ENCODE measurements at regions not wholly inside any gene's neighbourhood (a gene's known extent, or its start where the extent isn't known, plus 50 kb on each side); places are given as distances from the start of the nearest gene placed in this dataset.

DNA sequence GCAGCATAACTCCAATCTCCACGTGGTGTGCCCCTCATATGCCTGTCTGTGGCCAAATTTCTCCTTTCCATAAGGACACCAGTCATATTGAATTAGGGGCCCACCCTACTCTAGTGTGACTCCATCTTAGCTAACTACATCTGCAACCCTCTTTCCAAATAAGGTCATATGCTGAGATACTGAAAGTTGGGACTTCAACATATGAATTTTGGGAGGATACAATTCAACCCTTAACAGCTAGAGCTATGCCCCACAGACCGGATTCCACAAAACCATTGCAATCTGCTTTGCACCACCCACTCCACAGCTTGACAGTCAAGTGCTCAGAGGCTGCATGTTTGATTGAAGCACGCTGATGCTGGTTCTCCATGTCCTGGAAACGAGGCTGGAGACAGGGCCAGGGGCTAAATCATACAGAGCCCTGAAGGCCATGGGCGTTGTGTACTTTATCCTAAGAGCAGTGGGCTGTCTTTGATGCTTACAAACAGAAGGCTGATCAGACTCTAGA lies 122.8 kb downstream of the MTX3 start:
- DNase-seq = no peak

DNA sequence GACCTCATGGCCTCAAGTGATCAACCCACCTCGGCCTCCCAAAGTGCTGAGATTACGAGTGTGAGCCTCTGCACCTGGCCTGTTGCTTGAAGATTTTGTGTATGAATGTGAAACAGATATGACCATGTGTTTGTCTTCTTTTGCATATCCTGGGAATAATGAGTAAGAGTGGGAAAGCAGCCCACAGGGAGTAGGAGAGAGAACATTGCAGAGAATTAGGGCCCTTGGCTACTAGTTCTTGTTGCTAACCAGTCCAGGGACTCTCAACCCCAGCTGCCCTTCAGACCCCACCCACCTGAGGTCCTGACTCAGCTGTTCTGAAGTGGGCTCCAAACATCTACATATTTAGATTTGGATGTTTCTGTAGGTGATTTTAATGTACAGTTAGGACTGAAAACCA lies 125.5 kb downstream of the MTX3 start:
- DNase-seq = no peak

GRCh38 chr5:79864364-79864763 lies 126.7 kb downstream of the MTX3 start:
- DNase-seq = no peak

GRCh38 chr5:79859588-79859987 lies 131.5 kb downstream of the MTX3 start:
- DNase-seq = no peak

DNA sequence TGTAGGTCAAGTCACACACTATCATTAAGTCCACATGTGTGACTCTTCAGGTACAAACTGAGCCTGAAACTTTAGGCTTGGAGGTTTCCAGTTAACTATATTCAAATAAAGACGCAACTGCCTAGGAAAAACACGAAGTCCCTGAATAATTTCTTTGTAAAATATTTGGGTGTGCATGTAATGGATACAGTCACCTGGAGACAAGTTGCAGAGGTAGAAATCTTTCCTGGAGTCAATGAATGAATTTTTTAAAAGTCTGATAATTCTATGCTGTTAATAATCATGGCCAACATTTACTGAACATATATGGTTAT lies 132.7 kb downstream of the MTX3 start:
- no peak for DNase-seq

GRCh38 chr5:79857714-79858409 lies 133.2 kb downstream of the MTX3 start:
- peak; percentile 73 for DNase-seq

DNA sequence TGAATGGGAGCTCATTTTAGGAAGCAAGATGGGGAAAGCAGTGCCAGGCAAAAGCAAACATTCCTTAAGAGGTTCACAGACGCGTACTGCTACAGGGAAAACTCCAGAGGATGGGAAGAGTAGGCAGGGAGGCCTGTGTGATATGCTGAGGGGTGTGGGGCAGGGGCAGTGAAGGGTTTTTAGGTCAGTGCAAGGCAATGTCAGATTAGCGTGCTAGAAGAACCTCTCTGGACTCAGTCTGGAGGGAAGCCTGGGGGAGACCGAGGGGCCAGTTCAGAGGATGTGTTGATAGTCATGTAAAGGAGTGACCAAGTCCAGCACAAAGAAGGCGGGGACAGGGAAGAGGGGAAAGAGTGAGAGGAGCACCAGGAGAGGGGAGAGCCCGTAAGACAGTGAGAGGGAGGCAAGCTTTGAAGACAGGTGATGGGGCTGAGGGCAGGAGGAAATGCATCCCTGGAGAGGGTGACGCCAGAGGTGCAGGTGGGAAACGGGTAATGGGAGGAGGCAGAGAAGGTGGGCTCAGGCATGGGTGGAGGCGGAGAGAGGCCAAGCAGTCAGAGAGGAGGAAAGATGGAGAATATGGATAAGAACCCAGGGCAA lies 134.5 kb downstream of the MTX3 start:
- DNase-seq = no peak

- DNase-seq = no peak
Observed at GRCh38 chr5:79853676-79854418, 137.2 kb downstream of the MTX3 start.

DNA sequence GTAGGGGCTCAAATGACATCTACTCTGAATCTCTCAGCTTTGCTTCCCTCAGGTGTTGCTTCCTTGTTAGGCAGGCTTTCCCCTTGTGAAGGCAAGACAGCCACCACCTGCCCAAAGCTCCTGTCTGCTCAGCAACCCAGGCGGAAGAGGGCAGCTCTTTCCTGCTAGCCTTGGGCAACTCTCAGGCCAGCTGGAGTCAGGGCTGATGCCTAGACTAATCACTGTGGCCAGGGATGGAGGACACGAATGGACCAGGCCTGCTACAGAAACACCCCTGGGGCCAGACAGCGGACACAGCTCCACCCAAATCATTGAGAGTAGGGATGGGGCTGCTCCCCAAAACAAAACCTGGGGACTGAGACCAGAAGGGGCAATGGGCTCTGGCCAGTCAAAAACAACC lies 138.0 kb downstream of the MTX3 start:
- no peak for DNase-seq

DNA sequence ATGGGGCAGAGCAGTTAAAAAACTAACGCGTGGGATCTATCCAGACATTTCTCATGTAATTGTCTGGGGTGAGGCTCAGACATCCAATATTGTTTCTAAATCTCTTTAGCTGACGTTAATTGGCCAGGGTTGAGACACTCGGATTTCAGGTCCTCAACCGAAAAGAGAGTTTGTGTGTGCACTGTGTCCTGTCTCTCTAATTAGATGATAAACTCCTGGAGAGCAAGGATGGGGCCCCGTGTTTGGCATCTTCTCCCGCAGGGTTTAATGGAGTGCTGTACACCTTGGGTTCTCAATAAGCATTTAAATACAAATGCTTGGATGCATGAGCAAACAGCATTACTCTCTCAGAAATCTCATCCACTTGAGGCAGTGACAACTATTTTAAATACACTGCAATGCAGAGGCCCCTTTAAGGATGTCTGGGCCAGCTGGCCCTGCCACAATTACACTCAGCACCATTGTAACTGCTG lies 139.6 kb downstream of the MTX3 start:
- no peak for DNase-seq

DNA sequence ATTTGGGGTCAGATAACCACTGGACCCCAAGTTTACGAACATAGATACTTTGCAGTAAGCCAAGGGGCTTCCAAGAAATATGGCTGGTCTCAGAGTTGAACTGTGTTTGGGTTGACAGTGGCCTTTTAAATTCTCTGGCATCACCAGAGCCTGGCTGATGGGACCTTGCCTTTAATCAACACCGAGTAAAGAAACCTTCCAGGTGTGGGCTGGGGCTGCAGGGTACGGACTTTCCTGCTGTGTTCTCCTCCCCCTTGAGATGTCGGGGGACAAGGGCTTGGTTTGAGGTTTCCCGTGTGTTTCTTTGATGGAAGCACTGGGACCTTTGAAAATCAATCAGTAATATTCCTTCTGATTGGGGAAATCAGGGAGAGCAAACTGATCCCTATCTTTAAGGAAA lies 140.1 kb downstream of the MTX3 start:
- DNase-seq = no peak

GRCh38 chr5:79850316-79850822 lies 140.7 kb downstream of the MTX3 start:
- DNase-seq = no peak

GRCh38 chr5:79849486-79850315 lies 141.4 kb downstream of the MTX3 start:
- no peak for DNase-seq

All from suppressor macrophage treated with lipopolysaccharide for 4 hours (primary cell).